GM10266 (cell line): ENCODE measurements at regions not wholly inside any gene's neighbourhood (a gene's known extent, or its start where the extent isn't known, plus 50 kb on each side); places are given as distances from the start of the nearest gene placed in this dataset.

Source experiments
- DNase-seq: peaks from one replicate; pipeline ENCODE4 v3.0.0; 2012; ENCODE audit errors: extremely low spot score
- CTCF ChIP-seq: IDR thresholded peaks from 2 replicates; pipeline ENCODE4 v1.5.1; 2012; ENCODE audit warnings: mild to moderate bottlenecking, low read depth; ENCODE audit not compliant: control insufficient read depth, insufficient read depth; ENCODE audit errors: missing control alignments

DNA sequence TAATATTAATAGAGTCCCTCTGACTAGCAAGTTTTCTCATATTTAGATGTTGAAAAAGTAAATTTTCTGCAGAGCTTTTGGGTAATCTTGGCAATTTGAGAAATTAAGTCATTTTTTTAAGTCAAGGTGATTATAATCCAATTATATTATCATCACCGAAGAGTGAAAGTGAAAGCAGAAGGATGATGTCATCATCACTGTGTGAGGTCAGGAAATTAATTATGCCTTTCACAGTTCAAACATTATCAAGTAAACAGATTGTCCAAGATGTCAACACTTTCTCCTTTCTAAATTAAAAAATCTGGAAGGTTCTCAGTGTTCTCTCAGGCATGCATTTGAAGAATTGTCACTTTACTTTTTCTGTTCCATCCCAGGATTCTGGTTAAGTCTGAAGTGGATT, 296.0 kb downstream of the TBX15 start:
- no peak for TF ChIP-seq CTCF
- DNase-seq = no peak

GRCh38 chr1:118688891-118689290, 299.3 kb downstream of the TBX15 start:
- no peak for TF ChIP-seq CTCF
- no peak for DNase-seq

DNA sequence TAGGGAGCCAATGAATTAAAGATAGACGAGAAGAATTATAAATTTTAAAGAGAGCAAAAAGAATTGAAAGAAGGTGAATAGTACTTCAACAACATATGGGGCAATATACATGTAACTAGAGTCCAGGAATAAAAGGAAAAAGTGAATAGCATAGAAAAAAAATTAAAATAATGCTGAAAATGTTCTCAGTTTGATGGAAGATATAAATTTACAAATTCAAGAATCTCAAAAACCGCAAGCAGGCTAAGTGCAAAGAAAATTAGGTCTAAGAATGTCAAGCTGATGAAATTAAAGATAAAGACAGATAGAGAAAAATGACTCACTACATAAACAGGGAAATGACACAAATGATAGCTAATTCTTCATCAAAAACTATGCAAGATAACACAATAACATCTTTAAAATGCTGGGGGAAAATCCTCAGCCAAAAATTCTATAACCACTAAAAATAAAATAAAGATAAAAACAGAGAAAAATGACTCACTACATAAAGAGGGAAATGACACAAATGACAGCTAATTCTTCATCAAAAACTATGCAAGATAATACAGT, 326.3 kb downstream of the TBX15 start:
- DNase-seq = no peak

GRCh38 chr1:118660769-118661168, 327.4 kb downstream of the TBX15 start:
- TF ChIP-seq CTCF = no peak
- DNase-seq = no peak

More for the DNA sequence above, 326.3 kb downstream of the TBX15 start:
- no peak for TF ChIP-seq CTCF

- TF ChIP-seq CTCF = no peak
- DNase-seq = no peak
Observed at GRCh38 chr1:118659646-118660045, 328.5 kb downstream of the TBX15 start.

- no peak for TF ChIP-seq CTCF
- DNase-seq = no peak
Observed at GRCh38 chr1:118650107-118650807, 337.9 kb downstream of the TBX15 start.

DNA sequence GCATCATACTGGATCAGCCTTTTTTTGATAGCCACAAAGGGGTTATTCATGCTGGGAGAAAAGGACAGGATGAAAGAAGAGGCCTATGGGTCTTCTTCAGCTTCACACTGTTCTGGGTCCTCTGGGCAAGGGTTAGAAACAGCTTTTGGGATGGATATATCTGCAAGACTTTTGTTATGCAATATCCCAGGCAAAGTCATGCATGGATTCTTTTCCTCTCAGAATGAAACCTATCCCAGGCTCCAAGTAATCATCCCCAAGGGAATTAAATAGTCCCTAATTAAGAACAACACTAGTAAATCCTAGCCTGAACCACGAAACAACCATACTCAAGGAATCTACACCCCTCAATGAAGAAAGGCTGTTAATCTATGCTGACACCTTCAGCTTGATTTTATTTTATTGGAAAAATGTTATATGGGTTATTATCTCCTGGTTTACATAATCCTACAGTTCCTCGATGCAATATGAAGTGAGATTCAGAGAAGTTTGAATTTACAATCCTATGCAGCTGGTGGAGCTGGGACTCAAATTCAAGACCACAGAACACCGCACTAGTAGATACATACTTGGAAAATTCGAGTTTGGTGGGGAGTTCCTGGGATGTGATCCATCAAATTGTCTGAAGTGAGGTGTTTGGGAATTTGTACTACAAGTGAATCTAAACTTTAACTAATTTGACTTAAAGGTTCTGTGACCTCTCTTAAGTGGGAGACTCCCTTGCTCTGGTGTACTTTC, 338.6 kb downstream of the TBX15 start:
- no peak for TF ChIP-seq CTCF
- DNase-seq = no peak
